CD4-positive, alpha-beta T cell treated with Interleukin-17A for 4 hours (primary cell): ENCODE measurements at regions not wholly inside any gene's neighbourhood (a gene's known extent, or its start where the extent isn't known, plus 50 kb on each side); places are given as distances from the start of the nearest gene placed in this dataset.
"Not testable (repeated sequence)": the region's sequence is repeated elsewhere in the genome, so short reads cannot be mapped to it uniquely, and the experiment has no call there.

Experiments used
- DNase-seq: peaks from one replicate; pipeline ENCODE4 v3.0.0-alpha.2; 2020; ENCODE audit warnings: mixed read lengths

DNA sequence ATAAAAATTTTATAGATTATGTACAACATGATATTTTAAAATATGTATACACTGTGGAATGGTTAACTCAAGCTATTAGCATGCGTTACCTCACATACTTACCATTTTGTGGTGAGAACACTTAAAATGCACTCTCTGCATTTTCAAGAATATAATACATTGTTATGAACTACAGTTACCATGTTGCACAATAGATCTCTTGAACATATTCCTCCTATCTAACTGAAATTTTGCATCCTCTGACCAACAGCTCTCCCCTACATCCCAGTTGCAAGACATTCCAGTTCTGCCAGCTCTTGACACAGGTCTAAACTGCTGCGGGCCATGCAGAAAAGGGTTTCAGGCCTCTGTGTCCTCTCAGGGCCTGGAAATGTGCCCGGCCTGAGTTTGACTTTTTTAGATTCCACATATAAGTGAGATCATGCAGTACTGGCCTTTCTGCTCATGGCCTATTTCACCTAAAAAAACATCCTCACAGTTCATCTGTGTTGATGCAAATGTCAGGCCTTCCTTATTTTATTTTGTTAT, 113.7 kb downstream of the CDCA7 start:
- no peak for DNase-seq

DNA sequence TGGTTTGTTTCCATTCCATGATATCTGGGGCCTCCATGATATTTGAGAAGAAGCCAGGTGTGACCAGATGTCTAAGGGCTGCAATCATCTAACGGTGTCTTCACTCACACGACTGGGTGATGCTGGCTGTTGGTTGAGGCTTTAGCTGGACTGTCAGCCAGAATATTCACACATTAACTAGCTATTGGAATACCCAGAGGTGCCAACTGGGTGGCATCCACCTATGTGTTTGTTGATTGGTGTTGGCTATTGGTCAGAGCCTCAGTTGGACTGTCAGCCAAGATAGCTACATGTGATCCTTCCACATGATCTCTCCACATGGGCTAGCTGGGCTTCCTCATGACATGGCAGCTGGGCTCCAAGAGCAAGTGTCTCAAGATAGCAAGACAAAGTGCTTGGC, 117.4 kb downstream of the CDCA7 start:
- DNase-seq, result no peak

DNA sequence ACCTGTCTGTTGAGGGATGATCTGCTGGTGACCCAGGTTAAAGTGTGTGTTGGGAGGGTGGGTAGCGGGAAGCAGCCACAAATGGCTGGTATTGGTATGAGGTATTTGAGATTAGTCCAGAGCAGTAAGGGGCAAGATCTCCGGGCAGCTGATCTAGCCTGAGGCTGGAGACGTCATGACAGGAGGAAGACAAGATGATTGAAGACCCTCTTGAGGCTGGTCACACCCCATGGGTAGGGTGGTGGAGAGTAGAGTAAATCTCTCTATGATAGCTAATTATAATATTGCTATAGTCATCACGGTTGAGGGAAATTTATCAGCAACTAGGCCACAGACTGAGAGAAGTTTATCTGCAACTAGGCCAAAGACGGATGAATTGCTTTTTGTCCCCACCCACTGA, 128.5 kb downstream of the CDCA7 start:
- DNase-seq, result no peak

DNA sequence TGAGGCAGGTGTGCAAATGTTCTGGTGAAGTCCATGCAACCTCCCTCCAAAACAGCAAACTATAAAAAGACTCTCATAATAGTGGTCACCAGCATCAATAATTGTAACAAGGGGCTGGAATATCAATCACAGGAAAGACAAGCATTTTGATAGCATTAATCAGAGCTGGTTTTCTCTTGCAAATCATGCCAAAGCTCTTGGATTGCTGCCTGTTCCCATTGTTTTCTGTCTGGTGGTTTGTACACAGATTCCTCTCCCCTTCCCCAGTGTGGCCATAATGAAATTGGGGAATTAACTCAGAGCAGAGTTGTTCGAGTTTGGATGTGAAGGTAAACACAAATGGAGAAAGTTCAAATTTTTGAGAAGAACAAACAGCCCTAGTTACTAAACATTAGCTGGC, 134.2 kb downstream of the CDCA7 start:
- no peak for DNase-seq

DNA sequence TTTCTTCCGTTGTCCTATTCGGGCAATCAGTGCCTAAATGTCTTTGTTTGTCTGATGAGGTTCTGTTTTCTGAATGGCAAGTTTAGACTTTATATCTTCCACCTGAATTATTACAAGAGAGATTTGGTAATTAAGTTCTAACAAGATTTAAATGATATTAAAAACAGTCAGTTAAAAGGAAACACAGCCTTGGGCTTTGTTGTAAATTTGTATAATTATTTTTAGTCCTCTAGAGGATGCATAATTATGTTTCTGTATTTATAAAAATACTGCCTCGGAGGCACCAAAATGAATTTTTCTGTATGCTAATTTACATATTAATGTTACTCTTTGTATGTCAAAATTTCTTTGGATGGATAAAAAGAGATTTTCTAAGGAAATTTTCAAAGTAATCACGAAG, 136.7 kb downstream of the CDCA7 start:
- DNase-seq, result no peak

DNA sequence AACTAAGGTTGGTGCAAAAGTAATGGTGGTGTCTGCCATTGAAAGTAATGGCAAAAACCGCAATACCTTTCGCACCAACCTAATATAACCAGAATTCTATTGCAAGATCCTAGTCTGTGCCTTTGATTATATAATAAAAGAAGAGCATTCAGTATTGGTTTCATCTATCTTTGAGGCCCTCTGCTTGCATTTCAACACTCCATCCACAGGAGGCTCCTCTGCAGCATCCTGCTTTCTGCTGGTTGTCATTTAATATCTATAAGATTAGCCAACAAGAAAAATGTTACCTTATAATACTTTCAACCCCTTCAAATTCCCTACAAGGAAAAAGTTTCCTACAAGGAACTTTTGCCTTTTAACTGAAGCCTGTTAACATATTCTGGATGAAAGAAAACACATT, 139.2 kb downstream of the CDCA7 start:
- no peak for DNase-seq

DNA sequence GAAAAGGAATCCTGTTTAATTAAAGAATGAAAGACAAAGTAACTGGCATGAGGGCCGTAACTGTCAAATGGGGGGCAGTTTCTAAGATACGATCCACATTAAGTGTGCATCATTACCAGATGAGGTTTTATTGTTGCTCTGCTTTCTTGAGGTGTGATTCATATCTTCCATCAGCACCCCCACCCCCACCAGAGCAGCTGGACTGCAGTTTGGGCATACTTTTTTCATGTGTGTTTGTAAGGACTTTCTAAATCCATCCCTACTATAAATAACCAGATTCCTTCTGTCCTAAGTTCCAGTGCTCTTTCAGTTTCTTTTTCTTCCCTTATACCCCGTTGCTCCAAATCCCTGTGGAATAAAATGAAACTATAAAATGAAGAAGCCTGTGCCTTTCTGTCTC, 142.1 kb downstream of the CDCA7 start:
- no peak for DNase-seq

DNA sequence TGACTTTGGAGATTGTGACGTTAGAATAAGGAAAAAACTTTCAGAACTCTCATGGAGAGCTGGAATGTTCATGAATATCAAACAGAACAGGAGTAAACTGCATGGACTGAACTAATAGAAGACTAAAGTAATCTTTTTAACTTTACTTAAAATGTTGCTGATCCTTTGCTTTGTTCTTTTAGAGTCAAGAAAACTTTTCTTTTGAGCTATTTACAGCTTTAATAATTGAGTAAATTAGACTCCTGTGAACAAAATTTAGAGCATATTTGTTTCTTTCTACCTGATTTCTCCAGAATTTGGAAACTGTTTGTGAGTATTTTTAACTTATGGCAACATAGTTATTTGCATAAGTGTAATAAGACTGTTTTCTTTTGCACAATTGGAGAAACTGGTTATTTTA, 146.3 kb downstream of the CDCA7 start:
- DNase-seq, result no peak

DNA sequence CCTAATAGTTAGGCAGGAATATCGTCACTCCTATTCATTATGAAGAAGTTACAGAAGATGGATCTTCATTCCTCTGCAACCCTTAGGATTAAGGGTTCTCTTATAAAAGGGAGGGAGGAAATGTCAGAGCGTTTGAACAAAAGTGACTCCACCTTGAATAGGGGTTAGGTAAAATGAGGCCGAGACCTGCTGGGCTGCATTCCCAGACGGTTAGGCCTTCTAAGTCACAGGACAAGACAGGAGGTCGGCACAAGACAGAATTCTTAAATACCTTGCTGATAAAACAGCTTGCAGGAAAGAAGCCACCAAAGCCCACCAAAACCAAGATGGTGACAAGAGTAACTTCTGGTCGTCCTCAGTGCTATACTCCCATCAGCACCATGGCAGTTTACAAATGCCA, 147.6 kb downstream of the CDCA7 start:
- no peak for DNase-seq

DNA sequence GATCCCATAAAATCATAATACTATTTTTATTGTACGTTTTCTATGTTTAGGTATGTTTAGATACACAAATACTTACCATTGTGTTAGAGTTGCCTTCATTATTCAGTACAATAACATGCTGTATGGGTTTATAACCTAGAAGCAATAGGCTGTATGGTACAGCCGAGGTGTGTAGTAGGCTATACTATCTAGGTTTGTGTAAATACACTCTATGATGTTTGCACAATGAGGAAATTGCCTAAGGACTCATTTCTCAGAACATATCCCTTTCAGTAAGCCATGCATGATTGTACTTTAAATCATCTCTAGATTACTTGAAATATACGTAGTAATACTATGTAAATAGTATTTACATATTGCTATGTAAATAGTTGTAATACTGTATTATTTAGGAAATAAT, 156.7 kb downstream of the CDCA7 start:
- no peak for DNase-seq

DNA sequence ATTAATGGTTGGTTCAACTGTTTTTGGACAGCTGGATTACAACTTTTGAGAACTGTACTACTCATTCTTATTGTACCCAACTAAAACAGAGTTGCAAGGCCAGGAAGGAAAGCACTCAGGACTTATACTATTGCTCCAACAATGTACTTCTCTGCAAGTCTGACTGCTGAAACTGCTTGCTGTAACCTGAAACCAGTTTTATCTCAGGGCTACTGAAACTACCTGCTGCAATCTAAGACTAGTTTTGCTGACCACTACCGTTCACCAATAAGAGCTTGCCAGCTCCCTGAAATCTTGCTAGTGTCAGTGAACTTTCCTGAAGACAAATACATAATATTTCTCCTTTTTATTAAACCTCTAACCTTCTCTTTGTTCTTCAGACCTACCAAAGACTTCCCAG, 157.3 kb downstream of the CDCA7 start:
- DNase-seq, result no peak

DNA sequence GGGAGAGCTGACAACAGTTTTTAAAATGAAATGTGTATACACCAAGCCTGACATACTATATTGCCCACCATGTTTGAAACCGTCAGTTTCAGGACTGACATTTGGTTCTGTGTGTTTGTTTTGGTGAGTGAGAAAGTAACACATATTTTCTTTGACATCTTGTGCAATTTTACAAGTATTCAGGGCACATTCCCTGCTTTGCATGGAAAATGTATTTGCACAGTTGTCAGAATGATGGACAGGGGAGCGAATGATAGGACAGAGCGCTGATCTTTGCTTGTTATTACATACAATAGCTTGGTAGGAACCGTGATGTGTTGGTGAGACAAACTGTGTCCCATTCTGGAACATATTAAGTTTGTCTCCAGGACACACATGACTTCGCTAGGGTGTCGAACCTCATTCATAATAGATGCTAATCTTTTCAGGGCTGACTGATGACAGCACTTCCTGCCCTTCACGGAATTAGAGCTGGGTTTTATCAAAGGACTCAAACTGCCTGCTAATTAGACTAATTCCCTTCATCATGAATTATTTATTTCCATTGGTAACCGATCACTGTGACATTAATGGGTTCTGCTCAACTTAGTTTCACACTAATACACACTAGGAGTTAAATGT, 158.5 kb downstream of the CDCA7 start:
- no peak for DNase-seq

DNA sequence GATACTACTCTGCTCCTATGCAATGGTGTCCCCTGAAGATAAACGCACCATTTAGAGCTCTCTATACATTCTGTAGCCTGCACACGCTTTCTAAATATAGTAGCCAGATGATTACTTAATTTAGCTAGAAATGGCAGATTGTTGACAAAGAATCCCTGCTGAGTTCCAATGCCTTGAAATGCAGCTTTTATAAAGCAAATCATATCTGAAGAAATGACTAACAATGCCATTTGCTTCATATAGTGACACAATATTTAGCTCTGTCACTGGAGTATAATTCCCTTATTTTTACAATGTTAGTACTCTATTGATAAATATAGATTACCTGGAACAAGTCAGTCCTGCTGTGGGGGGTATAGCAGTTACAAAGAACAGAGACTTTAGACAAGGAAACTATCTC, 166.2 kb downstream of the CDCA7 start:
- DNase-seq, result no peak

DNA sequence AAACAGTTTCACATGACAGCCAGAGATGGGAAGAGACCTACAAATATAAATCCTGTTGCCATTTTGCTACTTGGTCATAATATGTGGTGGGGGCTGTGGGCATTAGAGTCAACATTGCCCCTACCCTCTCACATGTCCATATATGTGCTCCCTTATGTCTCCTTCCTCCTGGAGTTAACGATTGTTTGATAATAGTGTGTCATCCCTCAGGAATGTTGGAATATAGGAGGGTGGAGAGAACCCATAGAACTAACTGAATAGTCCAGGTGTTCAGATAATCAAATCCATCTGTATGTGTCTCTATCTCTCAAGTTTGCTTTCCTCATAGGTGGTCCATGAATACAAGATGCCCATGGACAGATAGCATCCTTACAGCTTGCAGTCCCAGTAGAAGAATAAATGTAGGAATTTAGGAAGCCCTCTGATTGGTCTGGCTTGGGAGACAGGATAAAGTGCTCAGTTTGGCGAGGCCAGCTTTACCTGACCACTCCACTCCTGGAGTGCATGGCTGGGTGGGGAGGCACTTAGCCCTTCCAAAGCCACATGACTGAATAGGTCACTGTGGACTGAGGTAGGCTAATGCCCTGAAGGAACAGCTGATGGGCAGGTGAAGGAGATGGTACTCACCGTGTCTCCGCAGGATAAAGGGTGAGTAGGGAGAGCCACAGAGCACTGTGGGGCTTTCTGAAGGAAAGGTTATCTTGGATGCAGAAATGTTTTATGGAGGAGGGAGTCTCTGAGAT, 166.9 kb downstream of the CDCA7 start:
- DNase-seq, result no peak

DNA sequence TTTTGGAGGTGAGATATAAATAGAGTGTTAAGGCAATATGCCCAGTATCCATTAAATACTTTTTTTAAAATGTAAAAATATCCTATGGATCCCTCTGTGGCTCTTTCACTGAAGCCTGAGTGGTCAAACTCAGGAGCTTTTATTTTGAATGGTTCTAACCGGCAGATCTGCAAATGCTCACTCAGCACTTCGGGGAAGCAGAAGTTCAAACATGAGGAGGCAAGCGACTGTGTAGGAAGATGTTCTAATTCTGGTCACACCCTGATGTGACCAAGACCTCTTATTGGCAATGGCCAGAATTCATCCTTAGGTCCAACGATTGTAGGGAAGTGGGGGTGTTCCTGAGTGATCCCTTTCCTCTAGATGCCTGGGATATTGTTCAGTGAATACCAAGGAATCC, 168.8 kb downstream of the CDCA7 start:
- no peak for DNase-seq

DNA sequence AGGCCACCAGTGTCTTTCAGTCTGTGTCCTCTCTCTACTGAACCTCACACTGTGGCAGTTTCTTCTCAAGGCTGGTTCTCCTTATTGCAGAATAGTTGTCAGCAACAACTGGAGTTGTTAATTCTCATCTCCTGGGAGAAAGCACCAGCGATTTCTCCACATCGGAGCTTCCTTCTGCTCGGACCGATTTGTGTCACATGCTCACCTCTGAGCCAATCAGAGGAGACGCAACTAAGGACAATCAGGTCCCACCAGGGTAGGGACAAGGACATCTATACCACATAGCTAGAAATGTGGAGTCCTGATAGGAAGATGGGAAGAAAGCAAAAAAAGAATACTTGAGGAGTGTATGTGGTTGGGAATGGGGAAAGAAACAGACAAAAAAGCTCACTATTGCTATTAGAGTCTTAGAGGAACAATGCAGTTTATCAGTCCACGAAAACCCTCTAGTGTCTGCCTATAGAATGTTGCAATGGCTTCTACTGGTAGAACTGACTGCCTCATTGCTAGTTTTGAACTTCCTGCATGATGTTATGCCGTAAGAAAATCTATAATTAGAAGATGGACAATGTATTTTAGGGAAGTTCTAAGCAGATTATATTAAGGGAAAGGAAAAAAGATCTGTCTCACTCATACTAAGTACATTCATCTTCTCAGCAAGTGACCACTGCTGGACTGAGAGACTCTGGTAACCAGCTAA, 169.7 kb downstream of the CDCA7 start:
- DNase-seq, result no peak

DNA sequence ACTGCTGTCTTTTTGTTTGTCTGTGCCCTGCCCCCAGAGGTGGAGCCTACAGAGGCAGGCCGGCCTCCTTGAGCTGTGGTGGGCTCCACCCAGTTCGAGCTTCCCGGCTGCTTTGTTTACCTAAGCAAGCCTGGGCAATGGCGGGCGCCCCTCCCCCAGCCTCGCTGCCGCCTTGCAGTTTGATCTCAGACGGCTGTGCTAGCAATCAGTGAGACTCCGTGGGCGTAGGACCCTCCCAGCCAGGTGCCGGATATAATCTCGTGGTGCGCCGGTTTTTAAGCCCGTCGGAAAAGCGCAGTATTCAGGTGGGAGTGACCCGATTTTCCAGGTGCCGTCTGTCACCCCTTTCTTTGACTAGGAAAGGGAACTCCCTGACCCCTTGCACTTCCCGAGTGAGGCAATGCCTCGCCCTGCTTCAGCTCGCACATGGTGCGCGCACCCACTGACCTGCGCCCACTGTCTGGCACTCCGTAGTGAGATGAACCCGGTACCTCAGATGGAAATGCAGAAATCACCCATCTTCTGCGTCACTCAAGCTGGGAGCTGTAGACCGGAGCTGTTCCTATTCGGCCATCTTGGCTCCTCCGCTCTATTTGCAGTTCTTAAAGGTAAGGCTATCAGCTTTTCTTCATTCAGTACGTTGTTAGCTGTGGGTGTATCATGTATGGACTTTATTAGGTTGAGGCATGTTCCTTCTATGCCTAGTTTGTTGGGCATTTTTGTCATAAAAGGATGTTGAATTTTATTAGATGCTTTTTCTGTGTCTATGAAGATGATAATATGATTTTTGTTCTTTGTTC, 178.3 kb downstream of the CDCA7 start:
- not testable (repeated sequence) for DNase-seq

DNA sequence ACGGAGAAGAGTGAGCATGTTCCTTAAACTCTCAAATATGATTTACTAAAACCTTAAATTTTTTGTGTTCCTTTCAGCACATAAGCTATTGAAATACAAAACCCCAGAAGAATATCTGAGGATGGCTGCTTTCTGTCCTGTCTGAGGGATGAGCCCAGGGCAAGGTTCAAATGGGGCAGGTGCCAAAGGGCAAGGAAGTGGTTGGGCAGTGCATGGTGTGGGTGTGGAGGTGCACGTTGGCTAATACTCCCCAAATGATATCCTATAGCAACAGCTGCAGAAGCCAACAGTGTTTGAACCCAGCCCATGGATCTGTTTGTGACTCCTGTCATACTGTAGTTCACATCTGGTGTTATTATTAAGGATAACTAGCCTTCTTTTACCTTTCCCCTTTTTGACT, 183.0 kb downstream of the CDCA7 start:
- no peak for DNase-seq

DNA sequence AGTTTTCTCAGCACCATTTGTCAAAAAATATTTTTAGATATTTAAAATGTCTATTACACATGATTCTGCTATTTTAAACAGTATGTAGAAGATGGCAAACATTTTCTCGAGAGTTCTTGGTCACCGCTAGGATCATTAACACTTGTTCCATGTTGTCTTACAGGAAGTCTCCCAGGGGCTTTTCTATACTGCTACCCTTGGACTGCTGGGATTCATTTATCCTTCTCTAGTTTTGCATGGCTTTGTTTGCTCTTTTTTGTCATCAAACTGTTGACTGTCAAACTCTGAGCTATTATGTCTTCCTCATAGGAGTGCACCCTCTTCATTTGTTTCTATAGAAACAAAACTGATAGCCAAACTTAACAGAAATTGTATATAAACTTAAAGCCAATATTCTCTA, 184.9 kb downstream of the CDCA7 start:
- DNase-seq, result no peak

DNA sequence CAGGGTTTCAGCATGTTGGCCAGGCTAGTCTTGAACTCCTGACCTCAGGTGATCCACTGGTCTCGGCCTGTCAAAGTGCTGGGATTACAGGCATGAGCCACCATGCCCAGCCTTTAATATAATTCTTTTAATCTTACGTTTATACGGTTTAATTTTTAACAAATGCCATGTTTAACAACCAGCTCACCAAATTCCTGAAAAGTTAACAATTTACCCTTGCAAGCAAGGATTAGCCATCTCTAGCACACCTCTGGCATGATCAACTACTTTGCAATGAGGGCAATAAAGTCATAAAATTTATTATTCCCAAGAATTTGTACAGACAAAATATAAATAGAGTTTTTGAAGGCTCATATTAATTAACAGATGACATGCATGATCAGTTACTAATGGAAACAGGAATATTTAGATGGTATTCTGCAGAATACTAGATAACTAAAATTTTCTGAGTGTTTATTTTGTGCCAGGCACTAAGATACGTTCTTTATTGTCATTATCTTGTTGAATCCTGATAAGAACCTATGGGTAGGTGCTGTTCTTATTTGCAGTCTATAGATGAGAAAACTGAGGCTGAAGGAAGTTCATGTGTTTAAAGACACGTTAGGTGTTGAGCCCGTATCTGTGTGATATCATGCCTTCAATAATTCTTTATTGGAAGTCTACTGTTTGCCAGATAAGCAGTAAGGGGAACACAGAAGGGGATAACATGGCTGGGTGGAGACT, 190.1 kb downstream of the CDCA7 start:
- no peak for DNase-seq

DNA sequence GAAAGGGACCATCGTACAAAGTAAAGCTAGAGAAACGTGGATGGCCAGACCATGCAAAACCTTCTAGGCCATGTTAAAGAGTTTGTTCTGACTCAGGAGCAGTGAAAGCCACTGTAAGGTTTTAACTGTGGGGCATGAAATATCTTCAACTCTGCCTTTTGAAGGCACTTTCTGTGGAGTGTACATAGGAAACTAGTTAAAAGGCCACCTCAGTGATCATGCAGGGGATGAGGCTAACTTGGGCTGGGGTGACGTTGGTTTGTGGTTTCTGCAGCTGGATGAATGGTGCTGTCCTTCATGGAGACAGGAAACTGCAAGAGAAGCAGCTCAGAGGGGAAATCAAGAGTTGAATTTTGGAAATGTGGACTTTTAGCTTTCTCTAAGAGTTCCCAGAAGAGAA, 190.7 kb downstream of the CDCA7 start:
- no peak for DNase-seq

DNA sequence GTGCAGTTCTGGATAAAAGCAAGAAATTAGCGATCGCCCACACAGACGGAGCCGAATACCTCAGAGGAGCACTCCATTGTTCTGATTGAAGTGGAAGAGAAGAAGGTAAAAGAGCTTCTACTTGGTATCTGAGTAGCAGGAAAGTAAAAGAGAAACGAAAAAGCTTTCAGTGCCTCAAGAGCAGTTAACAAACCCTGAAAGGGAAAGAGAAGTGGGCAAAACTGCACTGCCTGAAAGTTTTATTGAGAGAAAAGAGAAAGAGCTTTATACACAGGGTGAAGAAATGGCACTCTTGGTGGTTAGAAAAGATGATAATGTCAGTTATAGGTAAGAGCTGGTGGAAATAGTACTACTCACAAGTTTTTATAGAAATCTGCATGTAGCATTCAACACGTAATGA, 192.8 kb downstream of the CDCA7 start:
- no peak for DNase-seq

DNA sequence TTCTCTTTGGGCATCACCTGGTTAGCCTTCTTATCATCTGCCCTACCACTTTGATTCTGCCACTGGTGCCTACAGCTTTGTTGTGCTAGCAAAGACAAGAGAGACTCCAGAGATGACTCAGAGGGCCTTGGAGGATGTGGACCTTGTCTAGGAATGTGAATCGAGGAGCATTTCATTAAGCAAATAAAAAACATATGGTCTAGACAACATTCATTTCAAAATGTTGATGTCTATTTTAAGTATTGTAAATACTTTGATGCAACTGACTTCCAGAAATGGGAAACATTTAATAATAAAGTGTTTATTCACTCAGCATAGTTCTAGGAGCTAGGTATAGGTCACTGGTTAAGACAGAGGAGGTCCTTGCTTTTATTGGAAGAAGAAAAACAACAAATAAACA, 195.5 kb downstream of the CDCA7 start:
- DNase-seq, result no peak
